ENCODE measurements at regions not wholly inside any gene's neighbourhood (a gene's known extent, or its start where the extent isn't known, plus 50 kb on each side); places are given as distances from the start of the nearest gene placed in this dataset.

GRCh38 chr12:43066471-43066870, 476.9 kb upstream of the PRICKLE1 start:
- no peak for TF ChIP-seq CTCF (IDR thresholded peaks at IDR 0.05)
- TF ChIP-seq POLR2A (IDR thresholded peaks at IDR 0.05) = no peak

Data from adrenal gland (tissue), 5 donors.